ENCODE measurements at regions not wholly inside any gene's neighbourhood (a gene's known extent, or its start where the extent isn't known, plus 50 kb on each side); places are given as distances from the start of the nearest gene placed in this dataset.

GRCh38 chr10:34033078-34033477, 698.6 kb upstream of the NRP1 start:
- no peak overlapping the region for H4K5ac ChIP-seq (ENCODE audit: insufficient read length, low read depth, low read length)
- CTCF ChIA-PET (ENCODE audit: partially characterized antibody): interaction anchor here (1.3 kb wide), 1 partner anchor 41 kb away, joined by 4 read pairs; no protein-coding TSS in a partner anchor

More at GRCh38 chr10:34033078-34033477, 698.6 kb upstream of the NRP1 start:
- FAIRE-seq (no peak), DNase-seq (ENCODE audit: low read depth in 1 of 2, low spot score in 2 of 2) (no peak)
- Histone ChIP-seq H3K9ac (replicated peaks in 1 of 4; ENCODE audit: extremely low read depth in 1 of 4, low read depth in 3 of 4, low read length in 3 of 4) (no peak overlapping the region), H3K4me2 (ENCODE audit: insufficient read depth in 1 of 2, low read depth in 2 of 2, low read length in 2 of 2) (no peak overlapping the region), H4K8ac (ENCODE audit: extremely low read depth, insufficient read depth, low read length) (no peak overlapping the region), H4K91ac (replicated peaks; ENCODE audit: insufficient read length, low read length) (no peak overlapping the region), H2BK15ac (ENCODE audit: low read length) (no peak overlapping the region), H3K79me1 (ENCODE audit: low read depth, low read length) (no peaks in the 10 kb centered on the region), H2BK5ac (ENCODE audit: low read depth, low read length) (no peak overlapping the region), H3K23ac (ENCODE audit: insufficient read length) (no peak overlapping the region), H3K27me3 (replicated peaks in 1 of 4; ENCODE audit: control insufficient read depth in 3 of 4, extremely low read depth in 1 of 4, insufficient read depth in 3 of 4, low read length in 3 of 4) (no peaks in the 10 kb centered on the region), H3K4me1 (replicated peaks in 1 of 4; ENCODE audit: control insufficient read depth in 3 of 4, insufficient read depth in 4 of 4, low read length in 3 of 4) (no peaks in the 10 kb centered on the region), H3K27ac (ENCODE audit: low read depth, low read length) (no peak overlapping the region), H2BK12ac (ENCODE audit: low read depth, low read length) (no peak overlapping the region), H2BK20ac (ENCODE audit: low read length) (no peak overlapping the region), H4K20me1 (replicated peaks in 1 of 2; ENCODE audit: control insufficient read depth in 1 of 2, insufficient read depth in 2 of 2, low read length in 2 of 2) (no peaks in the 10 kb centered on the region), H2AFZ (ENCODE audit: low read length) (no peak overlapping the region), H2BK120ac (replicated peaks; ENCODE audit: low read depth, low read length) (no peak overlapping the region), H3K4ac (replicated peaks; ENCODE audit: insufficient read length, low read depth, low read length) (no peak overlapping the region), H3K79me2 (ENCODE audit: control insufficient read depth in 1 of 2, insufficient read depth in 2 of 2, low read length in 2 of 2) (no peaks in the 10 kb centered on the region), H3K18ac (ENCODE audit: extremely low read depth, low read length) (no peak overlapping the region), H3K9me3 (ENCODE audit: insufficient read depth in 2 of 2, low read depth in 1 of 2, low read length in 1 of 2) (peaks cover 2 to 7% of the 10 kb centered on the region in 2 experiments; a peak in 1 of 4 replicates), H3K36me3 (ENCODE audit: control insufficient read depth in 2 of 4, insufficient read depth in 4 of 4, low read length in 3 of 4) (no peaks in the 10 kb centered on the region; a peak in 1 of 8 replicates), H3K56ac (replicated peaks; ENCODE audit: insufficient read length, low read depth, low read length) (no peak overlapping the region), H3K23me2 (ENCODE audit: low read depth, low read length) (no peaks in the 10 kb centered on the region), H2AK5ac (ENCODE audit: low read depth, low read length) (no peak overlapping the region), H3K14ac (ENCODE audit: insufficient read length) (no peak overlapping the region), H3K4me3 (ENCODE audit: extremely low read depth in 1 of 4, insufficient read depth in 2 of 4, low read depth in 3 of 4, low read length in 4 of 4) (no peak overlapping the region)
- TF ChIP-seq HDAC6 (IDR thresholded peaks at IDR 0.05; ENCODE audit: low read depth, low read length): no peak
- no peak for TF ChIP-seq RNF2 (IDR thresholded peaks at IDR 0.05; ENCODE audit: borderline replicate concordance, low read depth, low read length, missing control alignments, poor library complexity, severe bottlenecking)
- TF ChIP-seq TEAD4 (IDR thresholded peaks at IDR 0.05; ENCODE audit: low read depth, low read length): no peak
- POLR2A ChIA-PET (ENCODE audit: partially characterized antibody): no interaction called here
- WGBS, 2 experiments (ENCODE audit: extremely low coverage in 1 of 2, insufficient coverage in 1 of 2, insufficient read length in 1 of 2, insufficient replicate concordance in 2 of 2, low coverage in 1 of 2, low lambda C conversion rate in 2 of 2, missing lambda C conversion rate in 1 of 2): 95% methylated on average over 5 of the region's 5 CpGs; no CpG with 5 or more reads in 1 of the 2 experiments

Data from H1 (cell line).